ENCODE measurements at regions not wholly inside any gene's neighbourhood (a gene's known extent, or its start where the extent isn't known, plus 50 kb on each side); places are given as distances from the start of the nearest gene placed in this dataset.

GRCh38 chr6:6090861-6091607 is 84.3 kb upstream of the NRN1 start:
- H2AFZ ChIP-seq: no peak overlapping the region
- TF ChIP-seq, protein P1, sequence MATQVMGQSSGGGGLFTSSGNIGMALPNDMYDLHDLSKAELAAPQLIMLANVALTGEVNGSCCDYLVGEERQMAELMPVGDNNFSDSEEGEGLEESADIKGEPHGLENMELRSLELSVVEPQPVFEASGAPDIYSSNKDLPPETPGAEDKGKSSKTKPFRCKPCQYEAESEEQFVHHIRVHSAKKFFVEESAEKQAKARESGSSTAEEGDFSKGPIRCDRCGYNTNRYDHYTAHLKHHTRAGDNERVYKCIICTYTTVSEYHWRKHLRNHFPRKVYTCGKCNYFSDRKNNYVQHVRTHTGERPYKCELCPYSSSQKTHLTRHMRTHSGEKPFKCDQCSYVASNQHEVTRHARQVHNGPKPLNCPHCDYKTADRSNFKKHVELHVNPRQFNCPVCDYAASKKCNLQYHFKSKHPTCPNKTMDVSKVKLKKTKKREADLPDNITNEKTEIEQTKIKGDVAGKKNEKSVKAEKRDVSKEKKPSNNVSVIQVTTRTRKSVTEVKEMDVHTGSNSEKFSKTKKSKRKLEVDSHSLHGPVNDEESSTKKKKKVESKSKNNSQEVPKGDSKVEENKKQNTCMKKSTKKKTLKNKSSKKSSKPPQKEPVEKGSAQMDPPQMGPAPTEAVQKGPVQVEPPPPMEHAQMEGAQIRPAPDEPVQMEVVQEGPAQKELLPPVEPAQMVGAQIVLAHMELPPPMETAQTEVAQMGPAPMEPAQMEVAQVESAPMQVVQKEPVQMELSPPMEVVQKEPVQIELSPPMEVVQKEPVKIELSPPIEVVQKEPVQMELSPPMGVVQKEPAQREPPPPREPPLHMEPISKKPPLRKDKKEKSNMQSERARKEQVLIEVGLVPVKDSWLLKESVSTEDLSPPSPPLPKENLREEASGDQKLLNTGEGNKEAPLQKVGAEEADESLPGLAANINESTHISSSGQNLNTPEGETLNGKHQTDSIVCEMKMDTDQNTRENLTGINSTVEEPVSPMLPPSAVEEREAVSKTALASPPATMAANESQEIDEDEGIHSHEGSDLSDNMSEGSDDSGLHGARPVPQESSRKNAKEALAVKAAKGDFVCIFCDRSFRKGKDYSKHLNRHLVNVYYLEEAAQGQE (IDR thresholded peaks at IDR 0.05; ENCODE audit: unreplicated experiment): no peak
- TF ChIP-seq, protein P2, sequence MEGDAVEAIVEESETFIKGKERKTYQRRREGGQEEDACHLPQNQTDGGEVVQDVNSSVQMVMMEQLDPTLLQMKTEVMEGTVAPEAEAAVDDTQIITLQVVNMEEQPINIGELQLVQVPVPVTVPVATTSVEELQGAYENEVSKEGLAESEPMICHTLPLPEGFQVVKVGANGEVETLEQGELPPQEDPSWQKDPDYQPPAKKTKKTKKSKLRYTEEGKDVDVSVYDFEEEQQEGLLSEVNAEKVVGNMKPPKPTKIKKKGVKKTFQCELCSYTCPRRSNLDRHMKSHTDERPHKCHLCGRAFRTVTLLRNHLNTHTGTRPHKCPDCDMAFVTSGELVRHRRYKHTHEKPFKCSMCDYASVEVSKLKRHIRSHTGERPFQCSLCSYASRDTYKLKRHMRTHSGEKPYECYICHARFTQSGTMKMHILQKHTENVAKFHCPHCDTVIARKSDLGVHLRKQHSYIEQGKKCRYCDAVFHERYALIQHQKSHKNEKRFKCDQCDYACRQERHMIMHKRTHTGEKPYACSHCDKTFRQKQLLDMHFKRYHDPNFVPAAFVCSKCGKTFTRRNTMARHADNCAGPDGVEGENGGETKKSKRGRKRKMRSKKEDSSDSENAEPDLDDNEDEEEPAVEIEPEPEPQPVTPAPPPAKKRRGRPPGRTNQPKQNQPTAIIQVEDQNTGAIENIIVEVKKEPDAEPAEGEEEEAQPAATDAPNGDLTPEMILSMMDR (conservative IDR thresholded peaks at IDR 0.05; ENCODE audit: low read depth in 2 of 2): no peak
- TF ChIP-seq STAT1 (IDR thresholded peaks at IDR 0.05; ENCODE audit: unreplicated experiment): no peak
- TF ChIP-seq, protein P3, sequence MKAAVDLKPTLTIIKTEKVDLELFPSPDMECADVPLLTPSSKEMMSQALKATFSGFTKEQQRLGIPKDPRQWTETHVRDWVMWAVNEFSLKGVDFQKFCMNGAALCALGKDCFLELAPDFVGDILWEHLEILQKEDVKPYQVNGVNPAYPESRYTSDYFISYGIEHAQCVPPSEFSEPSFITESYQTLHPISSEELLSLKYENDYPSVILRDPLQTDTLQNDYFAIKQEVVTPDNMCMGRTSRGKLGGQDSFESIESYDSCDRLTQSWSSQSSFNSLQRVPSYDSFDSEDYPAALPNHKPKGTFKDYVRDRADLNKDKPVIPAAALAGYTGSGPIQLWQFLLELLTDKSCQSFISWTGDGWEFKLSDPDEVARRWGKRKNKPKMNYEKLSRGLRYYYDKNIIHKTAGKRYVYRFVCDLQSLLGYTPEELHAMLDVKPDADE (IDR thresholded peaks at IDR 0.05): no peak
- no peak for TF ChIP-seq EZH2 (IDR thresholded peaks at IDR 0.05; ENCODE audit: low read depth, unreplicated experiment)
- H3K4me1 ChIP-seq (ENCODE audit: insufficient read depth): no peaks in the 10 kb centered on the region
- peaks cover 4% of the 10 kb centered on the region for H3K9me2 ChIP-seq (ENCODE audit: insufficient read depth)
- no peaks in the 10 kb centered on the region for H3K79me2 ChIP-seq (replicated peaks; ENCODE audit: insufficient read depth)
- H3K27ac Mint-ChIP-seq: no peak overlapping the region
- peaks cover 7% of the 10 kb centered on the region for H3K27me3 Mint-ChIP-seq (ENCODE audit: insufficient read depth, low read depth, poor library complexity)
- no peak for ATAC-seq
- no peaks in the 10 kb centered on the region for H4K20me1 ChIP-seq (replicated peaks; ENCODE audit: insufficient read depth)
- no peaks in the 10 kb centered on the region for H3K9me3 Mint-ChIP-seq
- no peaks in the 10 kb centered on the region for H3K36me3 Mint-ChIP-seq (ENCODE audit: low read depth)
- no peaks in the 10 kb centered on the region for H3K36me3 ChIP-seq (ENCODE audit: insufficient read depth)
- DNase-seq (ENCODE audit: low spot score): no peak
- H3K4me1 Mint-ChIP-seq: no peaks in the 10 kb centered on the region
- H3K4me3 ChIP-seq: no peak overlapping the region
- H3F3A ChIP-seq (replicated peaks; ENCODE audit: low read depth): no peaks in the 10 kb centered on the region
- H3K4me3 Mint-ChIP-seq: no peak overlapping the region
- no peak overlapping the region for H3K4me2 ChIP-seq
- H3K27me3 ChIP-seq (ENCODE audit: insufficient read depth): no peaks in the 10 kb centered on the region
- H3K27ac ChIP-seq (ENCODE audit: low read depth): no peak overlapping the region

DNA sequence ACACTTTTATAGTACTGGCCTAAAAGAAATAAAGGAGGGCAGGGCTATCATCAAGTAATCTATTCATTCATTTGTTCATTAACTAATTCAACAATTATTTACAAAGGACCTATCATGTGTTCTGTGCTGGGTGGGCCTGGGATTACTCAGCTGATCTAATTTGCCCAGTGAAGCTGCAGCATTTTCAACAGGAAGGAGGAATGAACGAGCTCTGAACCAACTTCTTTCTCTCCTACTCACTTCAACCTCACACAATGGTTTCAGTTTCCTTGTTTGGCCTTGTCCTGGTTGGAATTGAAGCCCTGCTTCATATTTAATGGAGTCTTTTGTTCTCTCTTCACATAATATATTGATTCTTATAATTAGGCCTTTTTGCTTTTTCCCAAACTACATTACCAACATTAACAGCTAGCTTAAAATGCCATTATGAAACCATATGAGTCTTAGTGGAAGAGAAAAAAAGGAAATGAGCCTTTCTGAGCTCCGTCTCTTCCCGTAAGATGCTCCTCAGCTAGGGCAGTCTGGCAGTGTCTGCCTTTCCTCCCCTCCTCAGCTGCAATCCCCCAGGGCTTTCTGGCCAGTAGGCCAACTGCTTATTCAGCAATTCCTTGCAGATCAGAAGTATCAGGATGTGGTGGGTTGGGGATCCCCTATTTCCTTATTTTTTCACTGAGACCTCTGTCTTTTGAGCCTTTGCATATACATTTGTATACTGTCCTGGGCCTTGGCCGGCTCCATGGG is 79.4 kb upstream of the NRN1 start:
- Mint-ChIP-seq H3K27ac (no peak overlapping the region), H3K9me3 (peaks cover 13% of the 10 kb centered on the region), H3K4me1 (no peaks in the 10 kb centered on the region), H3K36me3 (ENCODE audit: low read depth) (no peaks in the 10 kb centered on the region), H3K4me3 (no peak overlapping the region), H3K27me3 (ENCODE audit: insufficient read depth, low read depth, poor library complexity) (peaks cover 7% of the 10 kb centered on the region)
- H3K27ac ChIP-seq (ENCODE audit: low read depth): no peak overlapping the region
- H4K20me1 ChIP-seq (replicated peaks; ENCODE audit: insufficient read depth): no peaks in the 10 kb centered on the region
- peaks cover 4% of the 10 kb centered on the region; the same call in 1 of the 2 replicates for H3K9me2 ChIP-seq (ENCODE audit: insufficient read depth)
- no peaks in the 10 kb centered on the region for H3K79me2 ChIP-seq (replicated peaks; ENCODE audit: insufficient read depth)
- no peak for ATAC-seq
- H3K27me3 ChIP-seq (ENCODE audit: insufficient read depth): no peaks in the 10 kb centered on the region
- H3K4me2 ChIP-seq: no peak overlapping the region
- H3F3A ChIP-seq (replicated peaks; ENCODE audit: low read depth): no peaks in the 10 kb centered on the region
- no peaks in the 10 kb centered on the region for H3K36me3 ChIP-seq (ENCODE audit: insufficient read depth)
- no peak overlapping the region for H2AFZ ChIP-seq
- H3K4me3 ChIP-seq: no peak overlapping the region
- no peak for DNase-seq (ENCODE audit: low spot score)
- H3K4me1 ChIP-seq (ENCODE audit: insufficient read depth): no peaks in the 10 kb centered on the region
- TF ChIP-seq, protein P1 (IDR thresholded peaks at IDR 0.05; ENCODE audit: unreplicated experiment): no peak
- TF ChIP-seq NANOG (IDR thresholded peaks at IDR 0.05; ENCODE audit: borderline replicate concordance) (no peak), STAT1 (IDR thresholded peaks at IDR 0.05; ENCODE audit: unreplicated experiment) (no peak), EZH2 (IDR thresholded peaks at IDR 0.05; ENCODE audit: low read depth, unreplicated experiment) (no peak)
